Vagina (tissue), 2 donors: ENCODE measurements at regions not wholly inside any gene's neighbourhood (a gene's known extent, or its start where the extent isn't known, plus 50 kb on each side); places are given as distances from the start of the nearest gene placed in this dataset.

Experiments
- POLR2A ChIP-seq, 2 donors: fragments of 450-650 bp; IDR thresholded peaks; one replicate each; pipeline ENCODE4 v1.6.1; 2017; ENCODE audit warnings: antibody characterized with exemption in 2 of 2, mild to moderate bottlenecking in 2 of 2, moderate library complexity in 2 of 2
- POLR2AphosphoS5 ChIP-seq, 2 donors: sonication (generic); formaldehyde crosslinking; IDR thresholded peaks; one replicate each; pipeline ENCODE4 v1.9.0; 2017; ENCODE audit warnings: antibody characterized with exemption in 2 of 2, mild to moderate bottlenecking in 2 of 2, low read depth in 1 of 2; ENCODE audit not compliant: insufficient read depth in 1 of 2
- TF ChIP-seq, protein P1 (sequence below), 3 experiments: fragments of 450-650 bp in 2 of 3; fragments of 200-600 bp in 1 of 3; sonication (generic) in 1 of 3; IDR thresholded peaks; one replicate each; pipeline ENCODE4 v1.5.1; 2017 to 2019; ENCODE audit warnings: antibody characterized with exemption in 3 of 3, mild to moderate bottlenecking in 2 of 3, moderate library complexity in 2 of 3

DNA sequence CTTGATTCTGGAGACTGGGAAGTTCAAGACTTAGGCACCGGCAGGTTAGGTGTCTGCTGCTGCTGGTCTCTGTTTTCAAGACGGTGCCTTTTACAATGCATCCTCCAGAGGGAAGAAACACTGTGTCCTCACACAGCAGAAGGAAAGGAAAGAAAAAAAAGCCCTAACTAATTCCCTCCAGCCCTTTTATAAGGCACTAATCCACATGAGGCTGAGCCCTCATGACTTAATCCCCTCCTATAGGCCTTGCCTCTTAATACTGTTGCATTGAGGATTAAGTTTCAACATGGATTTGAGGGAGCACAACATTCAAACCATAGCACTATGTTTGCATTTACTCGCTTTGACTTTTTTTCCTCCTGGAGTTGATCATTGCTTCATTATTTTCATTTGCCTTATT is 585.9 kb downstream of the TLR4 start:
- TF ChIP-seq POLR2AphosphoS5 (IDR thresholded peaks at IDR 0.05; ENCODE audit: insufficient read depth in 1 of 2, low read depth in 1 of 2), result no peak
- TF ChIP-seq, protein P1, sequence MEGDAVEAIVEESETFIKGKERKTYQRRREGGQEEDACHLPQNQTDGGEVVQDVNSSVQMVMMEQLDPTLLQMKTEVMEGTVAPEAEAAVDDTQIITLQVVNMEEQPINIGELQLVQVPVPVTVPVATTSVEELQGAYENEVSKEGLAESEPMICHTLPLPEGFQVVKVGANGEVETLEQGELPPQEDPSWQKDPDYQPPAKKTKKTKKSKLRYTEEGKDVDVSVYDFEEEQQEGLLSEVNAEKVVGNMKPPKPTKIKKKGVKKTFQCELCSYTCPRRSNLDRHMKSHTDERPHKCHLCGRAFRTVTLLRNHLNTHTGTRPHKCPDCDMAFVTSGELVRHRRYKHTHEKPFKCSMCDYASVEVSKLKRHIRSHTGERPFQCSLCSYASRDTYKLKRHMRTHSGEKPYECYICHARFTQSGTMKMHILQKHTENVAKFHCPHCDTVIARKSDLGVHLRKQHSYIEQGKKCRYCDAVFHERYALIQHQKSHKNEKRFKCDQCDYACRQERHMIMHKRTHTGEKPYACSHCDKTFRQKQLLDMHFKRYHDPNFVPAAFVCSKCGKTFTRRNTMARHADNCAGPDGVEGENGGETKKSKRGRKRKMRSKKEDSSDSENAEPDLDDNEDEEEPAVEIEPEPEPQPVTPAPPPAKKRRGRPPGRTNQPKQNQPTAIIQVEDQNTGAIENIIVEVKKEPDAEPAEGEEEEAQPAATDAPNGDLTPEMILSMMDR (IDR thresholded peaks at IDR 0.05), result no peak
- no peak for TF ChIP-seq POLR2A (IDR thresholded peaks at IDR 0.05)
